HS-5 (cell line): ENCODE measurements at regions not wholly inside any gene's neighbourhood (a gene's known extent, or its start where the extent isn't known, plus 50 kb on each side); places are given as distances from the start of the nearest gene placed in this dataset.

Experiments
- DNase-seq: peaks from one replicate; pipeline ENCODE4 v3.0.0-alpha.2; 2012; ENCODE audit warnings: low read depth

- no peak for DNase-seq
These were observed 247.5 kb upstream of the LRIG1 start for GRCh38 chr3:66748175-66748876.

- no peak for DNase-seq
These were observed 246.3 kb upstream of the KBTBD8 start for GRCh38 chr3:66751842-66752241.

GRCh38 chr3:66753670-66754069 lies 244.4 kb upstream of the KBTBD8 start:
- no peak for DNase-seq

GRCh38 chr3:66754613-66755012 lies 243.5 kb upstream of the KBTBD8 start:
- no peak for DNase-seq

- no peak for DNase-seq
These were observed 242.2 kb upstream of the KBTBD8 start for GRCh38 chr3:66755924-66756323.

- no peak for DNase-seq
These were observed 241.6 kb upstream of the KBTBD8 start for GRCh38 chr3:66756468-66757036.

GRCh38 chr3:66761093-66761780 lies 236.9 kb upstream of the KBTBD8 start:
- DNase-seq: no peak

- DNase-seq: no peak
These were observed 235.0 kb upstream of the KBTBD8 start for GRCh38 chr3:66762916-66763693.

- no peak for DNase-seq
These were observed 220.0 kb upstream of the KBTBD8 start for GRCh38 chr3:66778107-66778506.

GRCh38 chr3:66778777-66779176 lies 219.3 kb upstream of the KBTBD8 start:
- no peak for DNase-seq

- DNase-seq: no peak
These were observed 212.8 kb upstream of the KBTBD8 start for GRCh38 chr3:66785191-66785909.

GRCh38 chr3:66789580-66790237 lies 208.4 kb upstream of the KBTBD8 start:
- DNase-seq: no peak

GRCh38 chr3:66792086-66792485 lies 206.0 kb upstream of the KBTBD8 start:
- DNase-seq: no peak

- DNase-seq: peak; percentile 69
These were observed 202.7 kb upstream of the KBTBD8 start for GRCh38 chr3:66795365-66795764.

GRCh38 chr3:66796343-66796742 lies 201.8 kb upstream of the KBTBD8 start:
- DNase-seq: no peak

GRCh38 chr3:66797889-66798560 lies 200.1 kb upstream of the KBTBD8 start:
- DNase-seq: no peak

GRCh38 chr3:66800941-66801545 lies 197.1 kb upstream of the KBTBD8 start:
- no peak for DNase-seq

- no peak for DNase-seq
These were observed 194.9 kb upstream of the KBTBD8 start for GRCh38 chr3:66803206-66803605.

- DNase-seq: no peak
These were observed 194.1 kb upstream of the KBTBD8 start for GRCh38 chr3:66803721-66804695.
